Left renal cortex interstitium (tissue), 4 donors: ENCODE measurements at regions not wholly inside any gene's neighbourhood (a gene's known extent, or its start where the extent isn't known, plus 50 kb on each side); places are given as distances from the start of the nearest gene placed in this dataset.
"Not testable (repeated sequence)": the region's sequence is repeated elsewhere in the genome, so short reads cannot be mapped to it uniquely, and the experiment has no call there.

Experiments
- DNase-seq, 4 donors: peaks; one replicate each; pipeline ENCODE4 v3.0.0-alpha.2; 2013; ENCODE audit warnings: low read depth in 4 of 4, low spot score in 2 of 4, missing footprints in 1 of 4

GRCh38 chr6:118367314-118367713 is 180.8 kb upstream of the PLN start:
- DNase-seq, result no peak

- DNase-seq, result no peak
Observed at GRCh38 chr6:118370722-118371121, 177.4 kb upstream of the PLN start.

DNA sequence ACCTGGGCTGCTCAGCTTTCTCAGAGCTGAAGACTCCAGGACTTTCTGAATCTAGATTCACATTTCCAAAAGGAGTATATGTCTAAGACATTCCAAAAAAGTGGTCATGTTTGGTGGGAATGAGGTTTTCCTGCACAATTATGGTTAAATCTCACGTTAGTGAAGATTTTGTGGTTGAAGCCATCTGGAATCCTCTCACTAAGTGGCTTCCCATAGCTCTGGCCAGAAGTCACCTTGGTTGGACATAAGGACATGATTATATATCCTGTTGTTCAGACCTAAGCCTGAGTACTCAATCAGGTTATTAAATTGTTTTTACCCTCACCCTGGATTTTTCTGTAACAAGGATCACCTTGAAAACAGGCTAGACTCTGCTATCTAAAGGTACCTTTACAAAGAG is 176.1 kb upstream of the PLN start:
- DNase-seq, result no peak

DNA sequence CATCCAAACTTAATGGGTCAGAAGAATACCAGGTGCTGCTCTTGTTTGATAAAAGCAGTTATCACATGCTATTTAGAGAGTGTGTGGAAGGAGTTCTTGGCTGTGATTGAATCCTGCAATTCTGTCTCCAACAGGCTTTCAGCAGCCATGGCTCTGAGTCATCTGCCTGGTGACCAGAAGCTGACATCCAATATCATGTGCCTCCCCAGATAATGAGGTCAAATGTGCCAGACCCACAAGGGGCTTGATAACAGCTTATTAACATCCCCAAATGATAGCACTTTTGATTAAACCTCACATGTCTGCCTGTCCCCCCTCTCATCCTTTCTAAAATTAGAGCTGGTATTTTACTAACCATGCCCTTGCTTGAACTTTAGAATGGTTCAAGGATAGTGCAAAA is 175.7 kb upstream of the PLN start:
- DNase-seq, result no peak

DNA sequence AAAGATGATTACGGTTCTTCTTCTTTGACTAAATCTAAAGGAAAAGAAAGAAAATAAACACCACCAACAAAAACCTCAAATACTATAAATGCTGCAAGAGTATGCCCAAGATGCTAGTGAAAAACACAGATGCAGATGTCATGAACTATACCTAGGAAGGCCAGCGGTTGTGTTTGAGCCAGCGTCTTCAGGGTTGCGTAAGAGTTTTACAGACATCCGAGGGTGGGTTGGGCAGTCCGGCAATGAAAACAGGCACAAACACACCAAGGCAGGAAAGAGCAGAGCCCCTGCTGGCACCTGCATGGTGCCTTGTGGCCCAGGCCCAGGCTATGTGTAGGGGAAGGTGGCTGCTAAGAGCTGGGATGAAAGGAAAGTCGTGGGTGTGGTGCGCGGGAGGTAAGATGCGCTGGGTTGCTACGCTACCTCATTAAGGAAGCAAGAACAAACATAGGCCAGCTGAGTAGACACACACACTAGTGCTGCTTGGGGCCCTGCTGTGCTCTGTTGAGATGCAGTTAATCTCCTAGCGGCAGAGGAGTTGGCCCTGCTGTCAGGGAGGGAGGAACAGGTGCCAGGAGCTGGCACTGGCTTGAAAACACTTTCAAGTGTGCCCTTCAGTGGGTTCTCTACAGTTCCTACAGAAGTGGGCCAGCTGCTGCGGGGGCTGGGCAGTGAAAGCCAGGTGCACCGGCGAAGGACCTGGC is 170.2 kb upstream of the PLN start:
- peak in 1 of 4 donors; percentile 4 for DNase-seq

- not testable (repeated sequence) for DNase-seq
Observed at GRCh38 chr6:118380620-118381019, 167.5 kb upstream of the PLN start.

DNA sequence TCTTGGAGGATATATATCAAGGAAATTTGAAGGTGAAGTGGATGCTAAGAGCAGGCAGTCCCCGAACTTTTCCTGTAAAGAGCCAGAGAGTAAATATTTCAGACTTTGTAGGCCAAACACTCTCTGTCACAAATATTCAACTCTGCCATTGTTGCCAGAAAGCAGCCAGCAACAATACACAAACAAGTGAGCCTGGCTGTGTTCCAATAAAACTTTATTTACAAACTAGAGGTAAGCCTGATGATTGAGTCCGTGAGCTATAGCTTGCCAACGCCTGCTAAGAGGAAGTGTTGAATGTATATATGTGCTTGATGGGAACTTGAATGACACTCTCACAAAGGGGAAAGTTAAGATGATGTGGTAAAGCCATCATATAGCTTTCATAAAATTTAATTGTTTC is 166.0 kb upstream of the PLN start:
- no peak for DNase-seq

GRCh38 chr6:118383924-118384323 is 164.2 kb upstream of the PLN start:
- no peak for DNase-seq

GRCh38 chr6:118386975-118387374 is 161.1 kb upstream of the PLN start:
- DNase-seq, result no peak

DNA sequence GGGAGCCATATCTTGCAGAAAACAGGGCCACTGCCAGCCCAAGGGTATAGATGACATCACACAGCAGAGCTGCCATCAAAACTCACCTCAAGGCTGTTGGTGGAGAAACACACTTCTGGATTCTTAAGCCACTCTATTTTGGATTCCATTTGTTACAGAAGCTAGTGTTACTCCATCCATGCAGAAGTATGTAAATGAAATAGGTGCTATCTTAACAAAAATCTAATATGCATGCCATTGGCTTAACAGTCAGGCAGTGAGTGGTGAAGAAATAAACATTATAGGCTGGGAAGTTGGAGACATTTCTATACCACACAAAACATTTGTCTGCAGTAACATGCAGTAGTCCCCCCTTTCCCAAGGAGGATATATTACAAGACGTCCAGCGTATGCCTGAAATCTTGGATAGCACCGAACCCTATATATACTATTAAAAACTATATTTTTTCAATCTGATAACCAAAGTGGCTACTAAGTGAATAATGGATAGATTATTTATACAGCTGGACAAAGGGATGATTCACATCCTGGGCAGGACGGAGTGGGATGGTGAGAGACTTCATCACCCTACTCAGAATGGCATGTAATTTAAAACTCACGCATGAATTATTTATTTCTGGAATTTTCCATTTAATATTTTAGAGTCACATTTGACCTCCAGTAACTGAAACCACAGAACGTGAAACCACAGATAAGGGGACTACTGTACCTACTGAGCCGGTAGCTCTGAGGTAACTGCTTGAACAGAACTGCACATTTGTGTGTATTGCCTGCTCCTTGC is 160.0 kb upstream of the PLN start:
- no peak for DNase-seq

DNA sequence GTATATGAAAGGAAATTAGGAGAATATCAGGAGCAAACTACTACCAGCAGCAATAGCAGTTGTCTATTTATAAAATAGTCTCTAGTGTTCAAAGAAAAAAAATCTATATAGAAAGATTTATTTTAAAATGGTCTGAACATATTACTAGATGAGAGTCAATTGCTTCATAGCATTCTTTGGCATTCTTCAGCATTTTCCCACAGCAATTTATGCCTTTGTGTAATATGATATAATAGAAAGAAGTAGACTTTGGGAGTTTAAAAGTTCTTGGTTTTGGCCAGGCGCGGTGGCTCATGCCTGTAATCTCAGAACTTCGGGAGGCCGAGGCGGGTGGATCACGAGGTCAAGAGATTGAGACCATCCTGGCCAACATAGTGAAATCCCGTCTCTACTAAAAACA is 157.0 kb upstream of the PLN start:
- no peak for DNase-seq

DNA sequence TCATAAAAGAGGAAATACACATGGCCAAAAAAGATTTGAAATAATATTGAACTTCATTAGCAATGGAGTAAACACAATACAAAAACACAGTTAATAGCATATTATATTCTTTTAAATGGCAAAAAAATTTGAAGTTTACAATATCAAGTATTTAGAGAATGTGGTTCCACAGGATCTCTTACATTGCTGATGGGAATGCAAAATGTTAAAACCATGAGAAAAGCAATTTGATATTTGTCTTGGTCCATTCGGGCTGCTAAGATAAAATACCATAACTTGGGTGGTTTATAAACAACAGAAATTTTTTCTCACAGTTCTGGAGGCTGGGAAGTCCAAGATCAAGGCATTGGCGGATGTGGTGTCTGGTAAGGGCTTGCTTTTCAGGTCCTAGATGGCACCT is 154.0 kb upstream of the PLN start:
- DNase-seq, result no peak

DNA sequence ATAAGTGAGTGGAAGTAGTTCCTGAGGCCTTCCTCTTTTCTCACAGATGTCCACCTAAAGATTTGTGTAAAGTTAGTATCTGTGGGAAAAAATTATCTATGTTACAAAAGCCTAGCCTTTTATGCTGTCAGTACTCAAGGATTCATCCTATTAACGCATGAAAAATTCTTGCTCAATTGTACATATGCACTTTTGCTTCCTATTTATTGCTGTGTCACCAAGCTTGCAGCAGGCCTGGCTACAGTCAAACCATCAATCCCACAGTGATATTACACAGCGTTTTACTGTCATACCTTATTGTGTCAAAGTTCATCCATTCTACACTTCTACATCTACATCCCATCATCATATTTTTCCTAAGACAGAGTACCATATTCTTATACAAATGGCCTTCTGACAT is 151.1 kb upstream of the PLN start:
- no peak for DNase-seq

DNA sequence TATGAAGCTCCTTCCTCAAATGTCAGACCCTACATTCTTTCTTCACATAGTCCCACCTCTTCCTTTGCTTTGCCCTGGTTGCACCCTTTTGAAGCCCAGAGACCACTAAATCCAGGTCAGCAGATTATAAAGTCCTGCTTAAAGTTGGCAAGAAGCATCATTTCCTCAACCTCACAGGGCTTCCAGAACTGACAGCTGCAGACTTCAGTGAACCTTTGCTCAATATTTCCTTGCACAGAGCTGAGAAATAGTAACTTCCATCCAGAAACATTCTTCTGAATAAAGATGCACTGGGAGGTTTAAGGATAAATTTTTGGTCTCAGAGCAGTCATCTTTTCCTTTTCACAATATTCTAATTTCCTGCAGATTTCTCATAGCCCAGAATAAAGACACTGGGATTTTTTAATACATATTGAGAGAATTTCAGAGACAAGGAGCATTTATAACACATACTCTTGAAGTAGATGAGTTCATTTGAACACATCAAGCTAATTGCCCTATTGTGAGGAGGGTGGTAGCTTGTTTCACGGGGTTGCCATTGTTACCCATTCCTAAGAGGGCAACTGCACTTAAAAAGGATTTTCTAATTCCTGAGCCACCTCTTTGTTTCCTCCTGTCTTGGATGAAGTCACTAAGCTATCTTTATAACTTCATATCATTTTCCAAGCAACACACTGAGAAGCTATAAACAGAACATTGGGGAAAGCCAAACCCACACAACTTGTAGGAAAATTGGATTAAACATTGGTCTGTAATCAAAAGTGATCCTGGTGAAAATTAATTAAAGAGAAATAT is 150.2 kb upstream of the PLN start:
- DNase-seq, result no peak

- DNase-seq, result no peak
Observed at GRCh38 chr6:118400098-118400497, 148.0 kb upstream of the PLN start.

DNA sequence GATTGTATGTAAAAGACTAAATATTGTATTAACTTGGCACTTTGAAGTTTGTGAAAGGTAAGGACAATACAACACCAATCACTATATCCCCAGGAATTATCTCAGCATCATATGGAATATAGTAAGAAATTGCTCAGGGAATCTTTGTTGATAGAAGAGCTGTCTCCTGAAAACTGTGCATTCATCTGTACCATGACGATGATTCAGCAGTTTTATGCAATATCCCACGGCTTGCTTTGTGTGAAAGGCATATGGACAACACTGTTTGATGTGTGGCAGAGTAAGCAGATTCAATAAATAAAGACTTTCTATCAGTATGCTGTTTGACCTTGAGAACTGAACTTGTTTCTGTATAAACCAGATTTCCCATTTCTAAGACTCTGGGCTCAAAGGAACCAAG is 147.5 kb upstream of the PLN start:
- DNase-seq, result no peak

- DNase-seq, result no peak
Observed at GRCh38 chr6:118401325-118401975, 146.6 kb upstream of the PLN start.

GRCh38 chr6:118403036-118403435 is 145.1 kb upstream of the PLN start:
- no peak for DNase-seq

GRCh38 chr6:118408863-118409262 is 139.2 kb upstream of the PLN start:
- DNase-seq, result no peak

DNA sequence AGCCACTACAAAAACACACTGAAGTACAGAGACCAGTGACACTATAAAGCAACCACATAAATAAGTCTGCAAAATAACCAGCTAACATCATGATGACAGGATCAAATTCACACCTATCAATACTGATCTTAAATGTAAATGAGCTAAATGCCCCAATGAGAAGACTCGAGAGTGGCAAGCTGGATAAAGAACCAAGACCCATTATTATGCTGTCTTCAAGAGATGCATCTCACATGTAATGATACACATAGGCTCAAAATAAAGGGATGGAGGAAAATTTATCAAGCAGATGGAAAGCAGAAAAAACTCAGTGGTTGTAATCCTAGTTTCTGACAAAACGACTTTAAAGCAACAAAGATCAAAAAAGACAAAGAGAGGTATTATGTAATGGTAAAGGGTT is 138.1 kb upstream of the PLN start:
- no peak for DNase-seq
